Trophoblast cell (in vitro differentiated cells and primary cell): ENCODE measurements at regions not wholly inside any gene's neighbourhood (a gene's known extent, or its start where the extent isn't known, plus 50 kb on each side); places are given as distances from the start of the nearest gene placed in this dataset.

Experiments used
- DNase-seq, 2 donors: peaks; one replicate each; pipeline ENCODE4 v3.0.0-alpha.2; 2016
- H2AFZ ChIP-seq: 2 replicates; pipeline ENCODE4 v1.6.1; 2013; ENCODE audit warnings: low read length, moderate library complexity, mild to moderate bottlenecking; ENCODE audit not compliant: insufficient read depth, poor library complexity
- H2AK5ac ChIP-seq: 2 replicates; pipeline ENCODE4 v1.6.1; 2013; ENCODE audit warnings: mild to moderate bottlenecking, low read length
- H2BK120ac ChIP-seq: 2 replicates; pipeline ENCODE4 v1.6.1; 2013; ENCODE audit warnings: low read length, mild to moderate bottlenecking, moderate library complexity; ENCODE audit not compliant: insufficient read depth, poor library complexity
- H2BK12ac ChIP-seq: 2 replicates; pipeline ENCODE4 v1.6.1; 2013; ENCODE audit warnings: mild to moderate bottlenecking, low read length, moderate library complexity
- H2BK5ac ChIP-seq: 2 replicates; pipeline ENCODE4 v1.6.1; 2013; ENCODE audit warnings: low read length, low read depth, moderate library complexity, mild to moderate bottlenecking; ENCODE audit not compliant: poor library complexity
- H3K14ac ChIP-seq: 2 replicates; pipeline ENCODE4 v1.6.1; 2013; ENCODE audit warnings: mild to moderate bottlenecking, low read length
- H3K18ac ChIP-seq: 2 replicates; pipeline ENCODE4 v1.6.1; 2013; ENCODE audit warnings: mild to moderate bottlenecking, low read length
- H3K23ac ChIP-seq: 2 replicates; pipeline ENCODE4 v1.6.1; 2013; ENCODE audit warnings: low read length
- H3K27ac ChIP-seq: 2 replicates; pipeline ENCODE4 v1.5.1; 2013; ENCODE audit warnings: low read depth, mild to moderate bottlenecking, inconsistent platforms, low read length, moderate library complexity
- H3K27me3 ChIP-seq: 2 replicates; pipeline ENCODE4 v1.6.1; 2013; ENCODE audit warnings: inconsistent platforms, mild to moderate bottlenecking, low read length, moderate library complexity; ENCODE audit not compliant: insufficient read depth
- H3K36me3 ChIP-seq, 2 experiments: 1 replicate in 1 of 2; 2 replicates in 1 of 2; pipeline ENCODE4 v1.6.1; 2013; ENCODE audit warnings: low read length in 2 of 2, mild to moderate bottlenecking in 2 of 2, moderate library complexity in 1 of 2; ENCODE audit not compliant: insufficient read depth in 2 of 2, control insufficient read depth in 1 of 2
- H3K4ac ChIP-seq: 2 replicates; pipeline ENCODE4 v1.6.1; 2013; ENCODE audit warnings: low read depth, mild to moderate bottlenecking, low read length, moderate library complexity
- H3K4me1 ChIP-seq, 2 experiments: 1 replicate in 1 of 2; 2 replicates in 1 of 2; pipeline ENCODE4 v1.6.1; 2013; ENCODE audit warnings: low read length in 2 of 2, mild to moderate bottlenecking in 2 of 2, moderate library complexity in 1 of 2; ENCODE audit not compliant: insufficient read depth in 2 of 2, control insufficient read depth in 1 of 2
- H3K4me2 ChIP-seq: 2 replicates; pipeline ENCODE4 v1.6.1; 2013; ENCODE audit warnings: inconsistent platforms, mild to moderate bottlenecking, low read length, moderate library complexity
- H3K4me3 ChIP-seq: 2 replicates; pipeline ENCODE4 v1.5.1; 2013; ENCODE audit warnings: mild to moderate bottlenecking, low read depth, low read length, inconsistent platforms
- H3K79me1 ChIP-seq: one replicate; pipeline ENCODE4 v1.6.1; 2013; ENCODE audit warnings: low read length
- H3K79me2 ChIP-seq: 2 replicates; pipeline ENCODE4 v1.6.1; 2013; ENCODE audit warnings: low read length, mild to moderate bottlenecking; ENCODE audit not compliant: control insufficient read depth, insufficient read depth, poor library complexity
- H3K9ac ChIP-seq: 2 replicates; pipeline ENCODE4 v1.6.1; 2013; ENCODE audit warnings: mild to moderate bottlenecking, low read length
- H3K9me3 ChIP-seq: 2 replicates; pipeline ENCODE4 v1.6.1; 2013; ENCODE audit warnings: low read depth, mild to moderate bottlenecking, control low read depth, inconsistent platforms, low read length; ENCODE audit not compliant: insufficient read depth
- H4K12ac ChIP-seq: 2 replicates; pipeline ENCODE4 v1.6.1; 2013; ENCODE audit warnings: low read depth, mild to moderate bottlenecking, low read length, moderate library complexity
- H4K8ac ChIP-seq: 2 replicates; pipeline ENCODE4 v1.6.1; 2013; ENCODE audit warnings: low read depth, mild to moderate bottlenecking, low read length, moderate library complexity
- H4K91ac ChIP-seq: one replicate; pipeline ENCODE4 v1.6.1; 2013; ENCODE audit warnings: low read depth, mild to moderate bottlenecking, low read length, moderate library complexity
- WGBS: extraction: QIAGEN DNeasy Blood & Tissue Kit; methylation state at CpG from one replicate; pipeline ENCODE4 v1.1.7; 2013; ENCODE audit warnings: missing lambda C conversion rate; ENCODE audit not compliant: insufficient read length, insufficient coverage; ENCODE audit errors: extremely low coverage; 5-methylcytosine and 5-hydroxymethylcytosine counted together

- Histone ChIP-seq H3K9me3 (no peaks in the 10 kb centered on the region), H3K4me1 (no peaks in the 10 kb centered on the region), H4K12ac (no peak overlapping the region), H3K9ac (no peak overlapping the region), H3K79me1 (no peaks in the 10 kb centered on the region), H4K8ac (no peak overlapping the region), H3K27me3 (no peaks in the 10 kb centered on the region), H2AFZ (no peak overlapping the region), H2BK12ac (no peak overlapping the region), H3K4ac (no peak overlapping the region), H3K27ac (no peak overlapping the region), H3K23ac (no peak overlapping the region), H3K79me2 (no peaks in the 10 kb centered on the region), H2AK5ac (no peak overlapping the region), H3K14ac (no peak overlapping the region), H3K36me3 (no peaks in the 10 kb centered on the region), H3K4me3 (no peak overlapping the region), H3K18ac (no peak overlapping the region), H3K4me2 (no peak overlapping the region), H4K91ac (no peak overlapping the region), H2BK120ac (no peak overlapping the region), H2BK5ac (no peak overlapping the region)
- no CpG with 5 or more reads among the region's 6 CpGs for WGBS
- no peak for DNase-seq
These were observed 157.4 kb downstream of the RBFOX3 start for GRCh38 chr17:79453481-79453880.

- H2BK120ac ChIP-seq, result no peak overlapping the region
- no peak overlapping the region for H4K8ac ChIP-seq
- no peaks in the 10 kb centered on the region for H3K4me1 ChIP-seq
- no peak overlapping the region for H3K4me3 ChIP-seq
- H2AFZ ChIP-seq, result no peak overlapping the region
- H4K91ac ChIP-seq, result no peak overlapping the region
- no peaks in the 10 kb centered on the region for H3K27me3 ChIP-seq
- no peaks in the 10 kb centered on the region for H3K9me3 ChIP-seq
- H3K79me1 ChIP-seq, result no peaks in the 10 kb centered on the region
- no peak overlapping the region for H3K14ac ChIP-seq
- H3K27ac ChIP-seq, result no peak overlapping the region
- H3K18ac ChIP-seq, result no peak overlapping the region
- H2BK5ac ChIP-seq, result no peak overlapping the region
- no peaks in the 10 kb centered on the region for H3K36me3 ChIP-seq
- no CpG with 5 or more reads among the region's 11 CpGs for WGBS
- H3K79me2 ChIP-seq, result no peaks in the 10 kb centered on the region
- DNase-seq, result no peak
- H3K23ac ChIP-seq, result no peak overlapping the region
- no peak overlapping the region for H3K9ac ChIP-seq
- no peak overlapping the region for H2BK12ac ChIP-seq
- no peak overlapping the region for H3K4ac ChIP-seq
- no peak overlapping the region for H3K4me2 ChIP-seq
- H4K12ac ChIP-seq, result no peak overlapping the region
- H2AK5ac ChIP-seq, result no peak overlapping the region
These were observed 158.1 kb downstream of the RBFOX3 start for GRCh38 chr17:79452706-79453105.

GRCh38 chr17:79451167-79451566 is 159.7 kb downstream of the RBFOX3 start:
- no CpG with 5 or more reads among the region's 7 CpGs for WGBS
- H3K79me2 ChIP-seq, result no peaks in the 10 kb centered on the region
- H3K4ac ChIP-seq, result no peak overlapping the region
- H3K27me3 ChIP-seq, result no peaks in the 10 kb centered on the region
- H3K79me1 ChIP-seq, result no peaks in the 10 kb centered on the region
- H3K9ac ChIP-seq, result no peak overlapping the region
- no peak overlapping the region for H3K4me3 ChIP-seq
- no peak for DNase-seq
- no peaks in the 10 kb centered on the region for H3K36me3 ChIP-seq
- H3K23ac ChIP-seq, result no peak overlapping the region
- H3K9me3 ChIP-seq, result peaks cover 2% of the 10 kb centered on the region
- H2BK5ac ChIP-seq, result no peak overlapping the region
- H4K8ac ChIP-seq, result no peak overlapping the region
- H2AK5ac ChIP-seq, result no peak overlapping the region
- no peak overlapping the region for H3K14ac ChIP-seq
- no peak overlapping the region for H2AFZ ChIP-seq
- no peak overlapping the region for H2BK120ac ChIP-seq
- H3K27ac ChIP-seq, result no peak overlapping the region
- no peaks in the 10 kb centered on the region for H3K4me1 ChIP-seq
- H2BK12ac ChIP-seq, result no peak overlapping the region
- H3K4me2 ChIP-seq, result no peak overlapping the region
- no peak overlapping the region for H4K12ac ChIP-seq
- no peak overlapping the region for H3K18ac ChIP-seq
- H4K91ac ChIP-seq, result no peak overlapping the region

- Histone ChIP-seq H3K27ac (no peak overlapping the region), H3K36me3 (no peaks in the 10 kb centered on the region), H2BK12ac (no peak overlapping the region), H4K12ac (no peak overlapping the region), H2AFZ (no peak overlapping the region), H4K91ac (no peak overlapping the region), H3K4me2 (no peak overlapping the region), H3K9me3 (peaks cover 2% of the 10 kb centered on the region), H3K23ac (no peak overlapping the region), H3K4ac (no peak overlapping the region), H3K79me1 (no peaks in the 10 kb centered on the region), H3K18ac (no peak overlapping the region), H3K4me1 (no peaks in the 10 kb centered on the region), H4K8ac (no peak overlapping the region), H3K9ac (no peak overlapping the region), H3K4me3 (no peak overlapping the region), H3K14ac (no peak overlapping the region), H2BK120ac (no peak overlapping the region), H3K79me2 (no peaks in the 10 kb centered on the region), H3K27me3 (no peaks in the 10 kb centered on the region), H2AK5ac (no peak overlapping the region), H2BK5ac (no peak overlapping the region)
- no CpG with 5 or more reads among the region's 12 CpGs for WGBS
- no peak for DNase-seq
These were observed 164.3 kb downstream of the RBFOX3 start for GRCh38 chr17:79446399-79447009.
